Small intestine (tissue), 7 donors: ENCODE measurements at regions not wholly inside any gene's neighbourhood (a gene's known extent, or its start where the extent isn't known, plus 50 kb on each side); places are given as distances from the start of the nearest gene placed in this dataset.

Experiments used
- DNase-seq, 2 donors: peaks; one replicate each; pipeline versions ENCODE4 v3.0.0 to v3.0.0-alpha.2; 2013
- FAIRE-seq: peaks from 2 replicates; lab custom pipeline; 2012; peaks lifted over from hg19 to GRCh38; lab: Jason Lieb, UNC
- H3K27ac ChIP-seq, 3 donors: one replicate each; pipeline ENCODE4 v1.5.1; 2013; ENCODE audit warnings: low read length in 2 of 3, mild to moderate bottlenecking in 2 of 3, control low read depth in 1 of 3, inconsistent platforms in 1 of 3, low read depth in 1 of 3, moderate library complexity in 1 of 3
- H3K27me3 ChIP-seq, 3 donors: one replicate each; pipeline ENCODE4 v1.6.1; 2013; ENCODE audit warnings: low read length in 3 of 3, inconsistent platforms in 1 of 3; ENCODE audit not compliant: control insufficient read depth in 3 of 3, insufficient read depth in 3 of 3
- H3K36me3 ChIP-seq, 3 donors: one replicate each; pipeline ENCODE4 v1.6.1; 2013; ENCODE audit warnings: low read length in 3 of 3, inconsistent platforms in 1 of 3, low read depth in 1 of 3, mild to moderate bottlenecking in 1 of 3, moderate library complexity in 1 of 3; ENCODE audit not compliant: control insufficient read depth in 3 of 3, insufficient read depth in 2 of 3
- H3K4me1 ChIP-seq, 3 donors: one replicate each; pipeline ENCODE4 v1.6.1; 2013; ENCODE audit warnings: low read length in 2 of 3, inconsistent platforms in 1 of 3, low read depth in 1 of 3, mild to moderate bottlenecking in 1 of 3, moderate library complexity in 1 of 3; ENCODE audit not compliant: control insufficient read depth in 3 of 3, insufficient read depth in 2 of 3
- H3K4me3 ChIP-seq, 3 donors: one replicate each; pipeline ENCODE4 v1.5.1; 2013; ENCODE audit warnings: low read length in 3 of 3, control low read depth in 1 of 3, inconsistent platforms in 1 of 3, low read depth in 1 of 3, mild to moderate bottlenecking in 1 of 3, moderate library complexity in 1 of 3
- H3K9me3 ChIP-seq, 2 donors: one replicate each; pipeline ENCODE4 v1.6.1; 2013; ENCODE audit warnings: low read depth in 1 of 2, low read length in 1 of 2; ENCODE audit not compliant: control insufficient read depth in 2 of 2, insufficient read depth in 1 of 2
- WGBS, 3 donors: extraction: QIAGEN DNeasy Blood & Tissue Kit; methylation state at CpG; one replicate each; pipeline ENCODE4 v1.1.7; 2013; 5-methylcytosine and 5-hydroxymethylcytosine counted together
- donor health status: healthy with polysubstance abuse.
- donor health status: control.
- donor health status: control.
- donor health status: Bipolar disorder and iron deficiency.
- donor health status: healthy.

DNA sequence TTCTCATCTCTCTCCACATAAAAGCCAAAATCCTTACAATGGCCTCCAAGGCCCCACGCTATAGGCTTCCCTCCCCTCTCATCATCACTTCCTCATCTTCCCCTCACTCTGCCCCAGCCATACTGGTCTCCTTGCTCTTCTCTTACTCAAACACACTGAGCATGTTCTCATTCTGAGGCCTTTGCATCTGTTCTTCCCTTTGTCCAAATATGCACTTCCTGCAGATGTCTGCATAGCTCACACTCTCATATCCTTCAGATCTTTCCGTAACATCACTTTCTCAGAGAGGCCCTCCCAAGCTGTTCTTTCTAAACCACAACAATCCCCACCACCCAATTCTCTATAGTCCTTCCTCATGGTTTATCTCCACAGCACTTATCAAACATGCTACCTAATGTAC lies 284.1 kb downstream of the HHIPL2 start:
- Histone ChIP-seq H3K27ac (no peak overlapping the region), H3K9me3 (no peaks in the 10 kb centered on the region), H3K36me3 (no peaks in the 10 kb centered on the region), H3K4me3 (no peak overlapping the region), H3K27me3 (no peaks in the 10 kb centered on the region), H3K4me1 (no peaks in the 10 kb centered on the region)
- DNase-seq (no peak), FAIRE-seq (no peak)
- 67 to 94% (median 75%) methylated on average over 2 of the region's 2 CpGs for WGBS, 3 donors

GRCh38 chr1:222257027-222257426 lies 290.9 kb downstream of the HHIPL2 start:
- Histone ChIP-seq H3K4me1 (no peaks in the 10 kb centered on the region), H3K27ac (no peak overlapping the region), H3K36me3 (no peaks in the 10 kb centered on the region), H3K27me3 (no peaks in the 10 kb centered on the region), H3K9me3 (peaks cover 0 to 5% of the 10 kb centered on the region in 2 donors), H3K4me3 (no peak overlapping the region)
- FAIRE-seq (no peak), DNase-seq (no peak)
- WGBS, 3 donors: 18 to 45% (median 23%) methylated on average over 2 of the region's 2 CpGs

- no peak for FAIRE-seq
These were observed 291.8 kb downstream of the HHIPL2 start for GRCh38 chr1:222256058-222256457.

GRCh38 chr1:222252788-222253187 lies 295.1 kb downstream of the HHIPL2 start:
- Histone ChIP-seq H3K4me1 (no peaks in the 10 kb centered on the region), H3K27me3 (no peaks in the 10 kb centered on the region), H3K36me3 (no peaks in the 10 kb centered on the region), H3K27ac (no peak overlapping the region), H3K4me3 (no peak overlapping the region), H3K9me3 (peaks cover 0 to 5% of the 10 kb centered on the region in 2 donors)
- FAIRE-seq: no peak
- no peak for DNase-seq
- WGBS, 3 donors: 82 to 93% (median 92%) methylated on average over 4 of the region's 4 CpGs

More at GRCh38 chr1:222256058-222256457, 291.8 kb downstream of the HHIPL2 start:
- Histone ChIP-seq H3K4me3 (no peak overlapping the region), H3K4me1 (no peaks in the 10 kb centered on the region), H3K9me3 (peaks cover 0 to 5% of the 10 kb centered on the region in 2 donors), H3K36me3 (no peaks in the 10 kb centered on the region), H3K27ac (no peak overlapping the region), H3K27me3 (no peaks in the 10 kb centered on the region)
- WGBS, 3 donors: 31 to 68% (median 40%) methylated on average over 1 of the region's 1 CpG
- no peak for DNase-seq

DNA sequence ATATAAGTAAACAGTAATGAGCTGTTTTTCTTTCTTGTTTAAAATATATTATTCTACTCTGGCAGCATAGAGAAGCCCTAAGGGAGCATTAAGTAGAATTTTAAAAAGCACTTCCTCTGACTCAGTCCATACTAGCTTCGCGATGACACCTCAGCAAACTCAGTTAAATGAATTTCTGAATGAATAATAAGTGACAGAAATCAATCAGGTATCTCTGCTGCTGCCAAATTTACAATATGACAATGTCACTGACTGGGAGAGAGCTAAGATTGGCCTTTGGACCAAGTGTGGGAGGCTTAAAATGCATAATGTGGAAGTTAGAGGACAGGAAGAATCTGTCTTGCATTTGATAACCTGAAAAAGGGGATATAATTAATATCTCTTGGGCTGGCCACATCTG lies 296.1 kb downstream of the HHIPL2 start:
- H3K27ac ChIP-seq: no peak overlapping the region
- no peaks in the 10 kb centered on the region for H3K36me3 ChIP-seq
- no peak for DNase-seq
- H3K4me3 ChIP-seq: no peak overlapping the region
- no peaks in the 10 kb centered on the region for H3K4me1 ChIP-seq
- H3K9me3 ChIP-seq: peaks cover 0 to 5% of the 10 kb centered on the region in 2 donors
- H3K27me3 ChIP-seq: no peaks in the 10 kb centered on the region
- no peak for FAIRE-seq
- WGBS, 3 donors: 84 to 89% (median 88%) methylated on average over 2 of the region's 2 CpGs

DNA sequence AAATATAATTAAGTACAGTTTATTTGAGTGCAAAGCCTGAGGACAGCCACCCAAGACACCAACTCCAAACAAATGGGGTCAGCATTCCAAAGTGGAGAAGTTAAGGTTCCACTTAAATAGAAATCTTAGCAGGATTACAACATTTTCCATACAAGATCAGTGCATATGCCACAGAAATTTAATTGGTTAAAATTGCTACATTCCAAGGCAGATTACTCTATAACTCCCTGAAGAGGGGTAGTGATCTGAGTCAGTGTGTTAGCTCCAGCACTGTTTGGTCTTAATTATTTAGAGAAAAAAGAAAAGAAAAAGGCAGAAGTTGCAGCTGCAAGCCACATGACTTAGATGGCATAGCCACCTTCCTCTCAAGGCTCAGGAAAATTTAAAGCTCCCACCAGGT lies 297.5 kb downstream of the HHIPL2 start:
- Histone ChIP-seq H3K4me3 (no peak overlapping the region), H3K36me3 (no peaks in the 10 kb centered on the region), H3K4me1 (no peaks in the 10 kb centered on the region), H3K27me3 (no peaks in the 10 kb centered on the region), H3K9me3 (peaks cover 0 to 5% of the 10 kb centered on the region in 2 donors), H3K27ac (no peak overlapping the region)
- no peak for FAIRE-seq
- DNase-seq: no peak

- no peaks in the 10 kb centered on the region for H3K27me3 ChIP-seq
- no peaks in the 10 kb centered on the region for H3K9me3 ChIP-seq
- FAIRE-seq (no peak), DNase-seq (no peak)
- WGBS, 3 donors: 44 to 64% (median 64%) methylated on average over 3 of the region's 3 CpGs
- no peak overlapping the region for H3K4me3 ChIP-seq
- H3K36me3 ChIP-seq: no peaks in the 10 kb centered on the region
- H3K27ac ChIP-seq: no peak overlapping the region
- H3K4me1 ChIP-seq: no peaks in the 10 kb centered on the region
These were observed 300.0 kb downstream of the HHIPL2 start for GRCh38 chr1:222247811-222248310.

- no peaks in the 10 kb centered on the region for H3K4me1 ChIP-seq
- no peaks in the 10 kb centered on the region for H3K9me3 ChIP-seq
- H3K36me3 ChIP-seq: no peaks in the 10 kb centered on the region
- H3K4me3 ChIP-seq: no peak overlapping the region
- 33 to 52% (median 50%) methylated on average over 1 of the region's 1 CpG for WGBS, 3 donors
- no peak overlapping the region for H3K27ac ChIP-seq
- DNase-seq: no peak
- no peak for FAIRE-seq
- no peaks in the 10 kb centered on the region for H3K27me3 ChIP-seq
These were observed 300.8 kb downstream of the HHIPL2 start for GRCh38 chr1:222247081-222247480.

GRCh38 chr1:222243902-222244301 lies 304.0 kb downstream of the HHIPL2 start:
- no peaks in the 10 kb centered on the region for H3K27me3 ChIP-seq
- H3K27ac ChIP-seq: no peak overlapping the region
- no peaks in the 10 kb centered on the region for H3K9me3 ChIP-seq
- FAIRE-seq (no peak), DNase-seq (no peak)
- H3K36me3 ChIP-seq: no peaks in the 10 kb centered on the region
- H3K4me3 ChIP-seq: no peak overlapping the region
- WGBS, 3 donors: 33 to 84% (median 54%) methylated on average over 2 of the region's 2 CpGs
- no peaks in the 10 kb centered on the region for H3K4me1 ChIP-seq
